ENCODE measurements at regions not wholly inside any gene's neighbourhood (a gene's known extent, or its start where the extent isn't known, plus 50 kb on each side); places are given as distances from the start of the nearest gene placed in this dataset.
"Not testable (repeated sequence)": the region's sequence is repeated elsewhere in the genome, so short reads cannot be mapped to it uniquely, and the experiment has no call there.

GRCh38 chr3:87674397-87675161 is 384.2 kb downstream of the CGGBP1 start:
- TF ChIP-seq, protein P1, sequence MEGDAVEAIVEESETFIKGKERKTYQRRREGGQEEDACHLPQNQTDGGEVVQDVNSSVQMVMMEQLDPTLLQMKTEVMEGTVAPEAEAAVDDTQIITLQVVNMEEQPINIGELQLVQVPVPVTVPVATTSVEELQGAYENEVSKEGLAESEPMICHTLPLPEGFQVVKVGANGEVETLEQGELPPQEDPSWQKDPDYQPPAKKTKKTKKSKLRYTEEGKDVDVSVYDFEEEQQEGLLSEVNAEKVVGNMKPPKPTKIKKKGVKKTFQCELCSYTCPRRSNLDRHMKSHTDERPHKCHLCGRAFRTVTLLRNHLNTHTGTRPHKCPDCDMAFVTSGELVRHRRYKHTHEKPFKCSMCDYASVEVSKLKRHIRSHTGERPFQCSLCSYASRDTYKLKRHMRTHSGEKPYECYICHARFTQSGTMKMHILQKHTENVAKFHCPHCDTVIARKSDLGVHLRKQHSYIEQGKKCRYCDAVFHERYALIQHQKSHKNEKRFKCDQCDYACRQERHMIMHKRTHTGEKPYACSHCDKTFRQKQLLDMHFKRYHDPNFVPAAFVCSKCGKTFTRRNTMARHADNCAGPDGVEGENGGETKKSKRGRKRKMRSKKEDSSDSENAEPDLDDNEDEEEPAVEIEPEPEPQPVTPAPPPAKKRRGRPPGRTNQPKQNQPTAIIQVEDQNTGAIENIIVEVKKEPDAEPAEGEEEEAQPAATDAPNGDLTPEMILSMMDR (IDR thresholded peaks at IDR 0.05), result no peak
- no peak for DNase-seq (ENCODE audit: low spot score)
- no peak overlapping the region for H3K27ac ChIP-seq
- no peak overlapping the region for H3K4me3 ChIP-seq

DNA sequence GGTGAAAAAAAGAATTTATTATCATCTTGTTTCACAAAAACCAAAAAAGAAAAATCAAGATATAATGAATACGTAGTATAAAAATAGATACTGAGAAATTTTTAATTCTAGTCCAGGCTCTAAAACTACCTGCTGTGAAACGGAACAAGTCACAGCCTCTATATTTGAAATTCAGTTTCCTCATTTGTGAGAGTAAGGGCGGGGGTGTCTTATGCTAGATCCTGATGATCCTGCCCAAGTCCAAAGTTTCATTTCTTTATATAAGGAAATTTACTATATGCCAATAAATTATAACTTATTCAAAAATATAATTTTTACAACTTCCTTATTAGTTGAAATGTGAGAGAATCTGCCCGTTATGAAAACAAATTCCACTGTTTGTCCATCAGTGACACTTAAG is 385.7 kb downstream of the CGGBP1 start:
- TF ChIP-seq, protein P1 (IDR thresholded peaks at IDR 0.05), result no peak
- no peak for DNase-seq (ENCODE audit: low spot score)
- no peak overlapping the region for H3K4me3 ChIP-seq
- no peak overlapping the region for H3K27ac ChIP-seq

GRCh38 chr3:87654184-87654583 is 377.8 kb upstream of the POU1F1 start:
- Histone ChIP-seq H3K4me3 (no peak overlapping the region), H3K27ac (no peak overlapping the region)
- TF ChIP-seq, protein P1 (IDR thresholded peaks at IDR 0.05), result no peak
- no peak for DNase-seq (ENCODE audit: low spot score)

DNA sequence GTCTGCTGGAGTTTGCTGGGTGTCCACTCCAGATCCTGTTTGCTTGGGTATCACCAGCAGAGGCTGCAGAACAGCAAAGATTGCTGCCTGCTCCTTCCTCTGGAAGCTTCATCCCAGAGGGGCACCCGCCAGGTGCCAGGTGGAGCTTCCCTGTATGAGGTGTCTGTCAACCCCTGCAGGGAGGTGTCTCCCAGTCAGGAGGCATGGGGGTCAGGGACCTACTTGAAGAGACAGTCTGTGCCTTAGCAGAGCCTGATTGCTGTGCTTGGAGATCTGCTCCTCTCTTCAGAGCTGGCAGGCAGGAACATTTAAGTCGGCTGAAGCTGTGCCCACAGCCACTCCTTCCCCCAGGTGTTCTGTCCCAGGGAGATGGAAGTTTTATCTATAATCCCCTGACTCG is 376.8 kb upstream of the POU1F1 start:
- DNase-seq (ENCODE audit: low spot score); H3K27ac ChIP-seq; H3K4me3 ChIP-seq: not testable (repeated sequence)

DNA sequence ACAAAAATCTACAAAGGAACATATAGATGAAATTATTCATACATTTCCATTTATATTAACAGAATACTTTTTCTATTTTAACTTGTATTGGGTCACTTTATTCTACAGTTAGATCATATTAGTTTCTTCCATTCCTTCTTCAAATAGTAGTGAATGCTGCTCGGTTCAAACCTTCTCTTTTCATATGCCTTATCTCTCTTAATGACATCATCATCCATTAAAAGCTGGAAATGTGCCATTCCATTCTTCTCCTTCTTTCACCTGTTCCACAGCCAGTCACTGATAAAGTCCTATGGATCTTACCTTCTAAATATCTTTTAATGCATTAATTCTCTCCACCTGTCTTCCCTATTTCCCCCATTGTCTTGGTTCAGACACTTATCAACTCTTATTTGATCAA is 358.0 kb upstream of the POU1F1 start:
- H3K27ac ChIP-seq, result no peak overlapping the region
- TF ChIP-seq, protein P1 (IDR thresholded peaks at IDR 0.05), result no peak
- no peak for DNase-seq (ENCODE audit: low spot score)
- H3K4me3 ChIP-seq, result no peak overlapping the region

- no peak overlapping the region for H3K27ac ChIP-seq
- TF ChIP-seq, protein P1 (IDR thresholded peaks at IDR 0.05), result no peak
- H3K4me3 ChIP-seq, result no peak overlapping the region
- DNase-seq (ENCODE audit: low spot score), result no peak
Observed at GRCh38 chr3:87627316-87627715, 350.9 kb upstream of the POU1F1 start.

DNA sequence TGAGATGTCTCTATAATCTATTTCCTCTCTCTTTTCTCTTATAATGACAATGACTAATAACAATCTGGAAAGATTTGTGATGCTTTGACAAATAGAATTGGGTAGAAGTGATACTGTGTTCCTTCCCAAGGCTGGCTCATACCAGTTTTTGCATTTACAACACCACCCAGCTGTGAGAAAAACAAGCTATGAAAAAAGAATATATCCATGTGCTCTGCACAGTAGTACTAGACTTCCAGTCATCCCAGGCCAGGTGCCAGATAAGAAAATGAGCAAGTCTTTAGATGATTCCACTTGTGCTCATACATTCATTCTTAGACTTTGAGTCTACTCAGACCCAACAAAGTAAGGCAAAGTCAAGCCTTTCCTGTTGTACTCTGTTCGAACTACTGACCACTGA is 350.2 kb upstream of the POU1F1 start:
- Histone ChIP-seq H3K27ac (no peak overlapping the region), H3K4me3 (no peak overlapping the region)
- TF ChIP-seq, protein P1 (IDR thresholded peaks at IDR 0.05), result no peak
- no peak for DNase-seq (ENCODE audit: low spot score)

Data from coronary artery (tissue), 2 donors.